Naive thymus-derived CD4-positive, alpha-beta T cell (primary cell): ENCODE measurements at regions not wholly inside any gene's neighbourhood (a gene's known extent, or its start where the extent isn't known, plus 50 kb on each side); places are given as distances from the start of the nearest gene placed in this dataset.

ENCODE experiments used
- ATAC-seq: fragments of 150-1000 bp; cut with Tn5 transposase; 2 replicates; pipeline ENCODE4 v1.10.0; 2021; ENCODE audit warnings: mild to moderate bottlenecking, moderate library complexity
- CTCF ChIA-PET: fragments of 350-600 bp; sonication (Branson Sonifier 250); formaldehyde crosslinking; loops from one replicate; lab custom pipeline; 2021; ENCODE audit warnings: antibody characterized with exemption; lab: Charles Lee
- POLR2A ChIA-PET: fragments of 350-600 bp; sonication (Branson Sonifier 250); formaldehyde crosslinking; loops from one replicate; lab custom pipeline; 2021; ENCODE audit warnings: antibody characterized with exemption, inconsistent platforms; lab: Charles Lee
- DNase-seq, 9 donors: peaks; one replicate each; pipeline versions ENCODE4 v3.0.0 to v3.0.0-alpha.2; 2020 to 2022; ENCODE audit warnings: mixed read lengths in 1 of 9
- H3K27ac ChIP-seq: one replicate; pipeline ENCODE4 v1.7.0; 2013; ENCODE audit warnings: mild to moderate bottlenecking, low read depth, low read length, moderate library complexity
- H3K27me3 ChIP-seq, 2 donors: one replicate each; pipeline ENCODE4 v1.7.0; 2013; ENCODE audit warnings: low read length in 2 of 2, mild to moderate bottlenecking in 2 of 2, moderate library complexity in 2 of 2; ENCODE audit not compliant: control insufficient read depth in 2 of 2, insufficient read depth in 2 of 2
- H3K36me3 ChIP-seq, 3 experiments: 1 replicate in 2 of 3; 2 replicates in 1 of 3; pipeline ENCODE4 v1.7.0; 2013; ENCODE audit warnings: low read length in 3 of 3, mild to moderate bottlenecking in 3 of 3, moderate library complexity in 1 of 3; ENCODE audit not compliant: insufficient read depth in 3 of 3, control insufficient read depth in 2 of 3
- H3K4me1 ChIP-seq, 2 donors: one replicate each; pipeline ENCODE4 v1.7.0; 2013; ENCODE audit warnings: low read length in 2 of 2, mild to moderate bottlenecking in 2 of 2, moderate library complexity in 1 of 2; ENCODE audit not compliant: control insufficient read depth in 2 of 2, insufficient read depth in 2 of 2
- H3K4me3 ChIP-seq: 2 replicates; pipeline ENCODE4 v1.7.0; 2013; ENCODE audit warnings: mild to moderate bottlenecking, low read length
- H3K9me3 ChIP-seq, 3 experiments: 1 replicate in 2 of 3; 2 replicates in 1 of 3; pipeline ENCODE4 v1.7.0; 2013; ENCODE audit warnings: low read length in 3 of 3; ENCODE audit not compliant: control insufficient read depth in 2 of 3
- H3K27ac Mint-ChIP-seq, 9 donors: one replicate each; pipeline ENCODE4 v1.8.0; 2020 to 2022; ENCODE audit warnings: mixed read lengths in 9 of 9, mild to moderate bottlenecking in 8 of 9, moderate library complexity in 5 of 9, inconsistent platforms in 2 of 9
- H3K27me3 Mint-ChIP-seq, 5 donors: one replicate each; pipeline ENCODE4 v1.8.0; 2021 to 2022; ENCODE audit warnings: mixed read lengths in 5 of 5, mild to moderate bottlenecking in 1 of 5
- H3K36me3 Mint-ChIP-seq, 5 donors: one replicate each; pipeline ENCODE4 v1.8.0; 2020 to 2022; ENCODE audit warnings: mixed read lengths in 5 of 5, mild to moderate bottlenecking in 3 of 5, inconsistent platforms in 1 of 5
- H3K4me1 Mint-ChIP-seq, 7 donors: one replicate each; pipeline ENCODE4 v1.8.0; 2020 to 2022; ENCODE audit warnings: mixed read lengths in 7 of 7, mild to moderate bottlenecking in 3 of 7, inconsistent platforms in 1 of 7
- H3K4me3 Mint-ChIP-seq, 10 donors: one replicate each; pipeline ENCODE4 v1.8.0; 2020 to 2022; ENCODE audit warnings: mild to moderate bottlenecking in 10 of 10, mixed read lengths in 10 of 10, moderate library complexity in 6 of 10, inconsistent platforms in 2 of 10
- H3K9me3 Mint-ChIP-seq, 11 donors: one replicate each; pipeline ENCODE4 v1.8.0; 2020 to 2022; ENCODE audit warnings: mixed read lengths in 11 of 11, mild to moderate bottlenecking in 4 of 11, inconsistent platforms in 1 of 11, moderate library complexity in 1 of 11
- intact Hi-C, 2 donors: fragments of 100-400 bp; cut with micrococcal nuclease; formaldehyde crosslinking; loops; one replicate each; pipeline ENCODE4 v1.15.1; 2023

DNA sequence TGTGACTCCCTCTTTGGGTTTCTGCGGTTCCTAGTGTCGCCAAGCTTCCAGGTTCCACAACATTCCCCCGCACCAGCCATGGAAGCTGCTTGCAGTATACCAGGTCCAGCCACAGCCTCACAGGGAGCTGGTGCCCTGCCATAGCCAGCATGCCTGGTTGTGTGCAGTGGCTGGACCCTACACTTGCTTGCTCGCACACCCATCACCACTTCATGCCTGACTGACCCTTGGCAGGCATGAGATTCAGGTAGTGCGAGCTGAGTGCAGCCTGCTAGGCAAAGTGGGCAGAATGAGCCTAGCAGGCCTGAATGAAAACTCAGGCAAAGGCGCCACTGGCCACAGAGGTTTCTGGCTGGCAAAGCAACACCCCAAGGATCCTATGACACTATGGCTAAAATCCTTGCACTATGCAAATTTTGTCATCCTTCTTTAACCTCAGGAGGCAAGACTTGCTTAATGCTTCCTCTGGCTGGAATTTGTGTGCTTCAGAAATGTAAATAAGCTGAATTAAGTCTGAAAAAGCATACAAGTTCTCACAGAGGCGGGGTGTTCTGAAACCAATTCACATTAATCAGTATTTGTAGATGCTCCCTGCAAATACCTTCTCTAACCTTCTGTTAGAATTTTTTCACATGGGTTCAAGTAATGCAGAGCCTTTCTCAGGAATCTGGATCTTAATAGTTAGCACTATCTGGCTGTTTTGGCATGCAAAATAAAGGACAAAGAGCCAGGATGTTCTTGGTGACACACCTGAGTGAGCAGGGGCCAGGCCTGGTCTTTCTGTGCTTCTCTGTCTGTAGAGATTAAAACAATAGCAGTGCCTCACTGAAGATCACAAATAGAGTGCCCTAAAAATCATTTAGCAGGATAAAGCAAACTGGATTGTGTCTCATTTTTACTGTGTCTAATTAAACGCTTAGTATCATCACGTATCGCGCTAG is 256.9 kb downstream of the GPATCH2 start:
- Histone ChIP-seq H3K27me3 (no peaks in the 10 kb centered on the region), H3K36me3 (no peaks in the 10 kb centered on the region), H3K4me3 (no peak overlapping the region), H3K27ac (no peak overlapping the region), H3K9me3 (peaks cover 0 to 5% (median 0%) of the 10 kb centered on the region in 3 experiments), H3K4me1 (no peaks in the 10 kb centered on the region)
- Mint-ChIP-seq H3K4me1 (peaks cover 0 to 4% (median 0%) of the 10 kb centered on the region in 7 donors), H3K9me3 (peaks cover 0 to 43% (median 20%) of the 10 kb centered on the region in 11 donors), H3K27me3 (peaks cover 0 to 13% (median 6%) of the 10 kb centered on the region in 5 donors), H3K27ac (no peak overlapping the region), H3K4me3 (no peak overlapping the region), H3K36me3 (peaks cover 0 to 5% (median 0%) of the 10 kb centered on the region in 5 donors)
- ChIA-PET POLR2A (no interaction called here), CTCF (no interaction called here)
- ATAC-seq (no peak), DNase-seq (no peak)
- intact Hi-C loops, result no loop called here

DNA sequence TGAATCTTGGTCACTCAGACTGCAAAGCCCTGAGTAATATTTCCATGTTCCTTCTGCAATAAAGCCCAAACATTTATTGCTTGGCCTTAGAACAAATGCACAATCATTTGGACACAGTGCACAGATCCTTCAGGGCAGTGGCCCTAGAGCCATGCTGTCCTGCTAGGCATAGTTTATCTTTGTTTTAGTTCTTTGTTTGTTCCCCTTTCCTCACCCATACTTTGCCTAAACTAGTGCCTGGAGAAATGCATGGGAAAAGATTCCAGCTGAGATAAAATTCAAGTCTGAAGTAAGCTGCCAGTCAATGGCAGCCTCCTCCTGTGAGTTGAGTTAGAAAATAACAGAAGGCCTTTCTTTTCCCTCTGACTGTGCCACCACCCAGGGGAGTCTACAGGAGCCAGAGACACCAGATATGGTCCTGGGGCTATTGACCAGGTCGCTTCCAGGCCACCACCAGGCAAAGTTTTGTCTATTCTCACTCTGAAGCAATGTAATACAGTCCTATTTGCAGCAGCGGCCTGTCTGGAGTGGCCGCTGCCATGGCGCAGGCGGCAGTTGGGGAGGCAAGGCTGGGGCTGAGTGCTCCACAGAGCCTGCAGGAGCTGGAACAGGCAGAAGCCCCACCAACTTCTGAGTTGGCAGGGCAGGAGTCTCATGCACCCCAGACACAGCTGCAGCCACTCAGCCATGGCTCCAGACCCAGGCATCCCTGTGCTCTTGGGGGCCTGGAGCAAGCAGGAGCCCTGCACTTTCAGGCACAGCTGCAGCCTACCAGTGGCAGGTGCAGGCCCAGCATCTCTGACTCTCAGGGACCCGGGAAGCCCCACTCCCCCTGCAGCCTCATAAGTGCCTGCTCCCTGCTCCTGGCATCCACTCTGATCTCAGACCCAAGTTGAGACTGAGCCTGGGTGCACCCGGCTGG is 258.6 kb downstream of the GPATCH2 start:
- Histone ChIP-seq H3K27me3 (no peaks in the 10 kb centered on the region), H3K36me3 (no peaks in the 10 kb centered on the region), H3K4me1 (no peaks in the 10 kb centered on the region), H3K4me3 (no peak overlapping the region), H3K27ac (no peak overlapping the region), H3K9me3 (peaks cover 0 to 5% (median 0%) of the 10 kb centered on the region in 3 experiments)
- ATAC-seq (no peak), DNase-seq (no peak)
- H3K9me3 Mint-ChIP-seq, result peaks cover 0 to 31% (median 9%) of the 10 kb centered on the region in 11 donors
- intact Hi-C loops, result no loop called here
- H3K36me3 Mint-ChIP-seq, result peaks cover 0 to 3% (median 0%) of the 10 kb centered on the region in 5 donors
- H3K4me1 Mint-ChIP-seq, result peaks cover 0 to 4% (median 0%) of the 10 kb centered on the region in 7 donors
- CTCF ChIA-PET, result no interaction called here
- H3K4me3 Mint-ChIP-seq, result no peak overlapping the region
- POLR2A ChIA-PET, result no interaction called here
- no peak overlapping the region for H3K27ac Mint-ChIP-seq
- peaks cover 0 to 6% (median 3%) of the 10 kb centered on the region in 5 donors for H3K27me3 Mint-ChIP-seq

DNA sequence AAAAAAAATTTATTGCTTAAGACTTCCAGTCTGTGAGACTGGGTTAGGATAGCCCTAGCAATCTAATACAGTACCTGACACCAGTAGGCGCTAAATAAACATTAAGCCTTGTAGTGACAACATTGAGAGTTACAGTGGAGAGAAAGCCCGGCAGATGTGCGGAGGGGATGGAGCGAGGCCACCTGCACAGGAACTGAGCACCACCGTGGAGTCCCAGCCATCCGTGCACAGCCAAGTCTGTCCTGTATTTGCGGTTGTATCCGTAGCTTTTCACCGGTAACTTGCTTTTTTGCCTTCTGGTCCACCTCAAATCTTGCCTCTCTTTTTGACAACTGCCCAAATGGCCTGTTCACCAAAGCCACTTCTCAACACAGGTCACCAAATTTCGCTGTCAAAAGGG is 260.1 kb downstream of the GPATCH2 start:
- CTCF ChIA-PET, result no interaction called here
- Mint-ChIP-seq H3K27ac (no peak overlapping the region), H3K4me1 (peaks cover 0 to 4% (median 0%) of the 10 kb centered on the region in 7 donors), H3K36me3 (no peaks in the 10 kb centered on the region), H3K9me3 (peaks cover 0 to 17% (median 5%) of the 10 kb centered on the region in 11 donors), H3K4me3 (no peak overlapping the region), H3K27me3 (peaks cover 0 to 6% (median 0%) of the 10 kb centered on the region in 5 donors)
- H3K27ac ChIP-seq, result no peak overlapping the region
- intact Hi-C loops, result no loop called here
- H3K36me3 ChIP-seq, result no peaks in the 10 kb centered on the region
- no peaks in the 10 kb centered on the region for H3K4me1 ChIP-seq
- no peak overlapping the region for H3K4me3 ChIP-seq
- POLR2A ChIA-PET, result no interaction called here
- no peaks in the 10 kb centered on the region for H3K27me3 ChIP-seq
- H3K9me3 ChIP-seq, result peaks cover 0 to 5% (median 0%) of the 10 kb centered on the region in 3 experiments
- DNase-seq (no peak), ATAC-seq (no peak)

GRCh38 chr1:217369996-217370551 is 260.8 kb downstream of the GPATCH2 start:
- no peaks in the 10 kb centered on the region for H3K4me1 ChIP-seq
- H3K36me3 ChIP-seq, result no peaks in the 10 kb centered on the region
- H3K36me3 Mint-ChIP-seq, result no peaks in the 10 kb centered on the region
- H3K27ac Mint-ChIP-seq, result no peak overlapping the region
- intact Hi-C loops, result no loop called here
- no peak for ATAC-seq
- H3K27me3 Mint-ChIP-seq, result peaks cover 0 to 6% (median 0%) of the 10 kb centered on the region in 5 donors
- no peak overlapping the region for H3K4me3 ChIP-seq
- no peaks in the 10 kb centered on the region for H3K27me3 ChIP-seq
- ChIA-PET CTCF (no interaction called here), POLR2A (no interaction called here)
- H3K9me3 ChIP-seq, result peaks cover 0 to 5% (median 0%) of the 10 kb centered on the region in 3 experiments
- no peak for DNase-seq
- H3K9me3 Mint-ChIP-seq, result peaks cover 0 to 12% (median 5%) of the 10 kb centered on the region in 11 donors
- H3K4me3 Mint-ChIP-seq, result no peak overlapping the region
- no peak overlapping the region for H3K27ac ChIP-seq
- H3K4me1 Mint-ChIP-seq, result peaks cover 0 to 4% (median 0%) of the 10 kb centered on the region in 7 donors

DNA sequence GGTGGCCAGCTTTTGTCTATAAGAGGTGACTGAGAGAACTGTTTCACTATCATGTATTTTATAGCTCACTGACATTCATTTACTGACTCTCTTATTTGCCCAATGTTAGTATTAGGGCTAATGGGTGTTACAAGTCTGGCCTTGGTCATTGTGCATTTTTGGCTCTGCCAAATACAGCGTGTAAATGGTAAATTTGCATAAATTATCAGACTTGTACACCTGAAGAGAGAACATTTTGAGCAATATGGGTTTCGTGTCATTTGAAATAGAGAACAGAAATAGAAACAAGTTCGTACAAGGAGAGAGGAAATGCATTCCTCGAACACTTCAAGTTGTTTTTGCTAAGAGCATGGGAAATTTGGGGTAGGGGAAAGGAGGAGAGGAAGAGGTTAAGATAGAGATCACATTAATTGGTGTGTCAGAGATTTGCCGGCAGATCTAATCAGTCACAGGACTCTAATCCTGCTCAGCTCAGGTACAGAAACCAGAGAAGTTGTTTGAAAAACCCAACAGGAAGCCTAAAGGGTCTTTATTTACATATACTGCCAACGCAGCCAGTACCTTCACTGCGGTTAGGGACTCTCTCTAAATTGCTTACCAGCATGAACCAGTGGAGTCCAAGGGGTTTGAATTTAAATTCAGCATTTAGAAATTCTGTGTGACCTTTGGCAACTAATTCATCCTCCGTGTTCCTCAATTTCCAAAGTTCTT is 261.5 kb downstream of the GPATCH2 start:
- no peaks in the 10 kb centered on the region for H3K4me1 ChIP-seq
- Mint-ChIP-seq H3K27ac (no peak overlapping the region), H3K27me3 (peaks cover 0 to 6% (median 0%) of the 10 kb centered on the region in 5 donors), H3K9me3 (peaks cover 0 to 8% (median 4%) of the 10 kb centered on the region in 11 donors), H3K36me3 (no peaks in the 10 kb centered on the region), H3K4me1 (peaks cover 0 to 4% (median 0%) of the 10 kb centered on the region in 7 donors), H3K4me3 (peak overlapping the region in 1 of 10 donors; percentile 2)
- DNase-seq, result no peak
- no peaks in the 10 kb centered on the region for H3K27me3 ChIP-seq
- POLR2A ChIA-PET, result no interaction called here
- CTCF ChIA-PET, result no interaction called here
- H3K27ac ChIP-seq, result no peak overlapping the region
- H3K4me3 ChIP-seq, result no peak overlapping the region
- peaks cover 0 to 5% (median 0%) of the 10 kb centered on the region in 3 experiments for H3K9me3 ChIP-seq
- intact Hi-C loops, result no loop called here
- ATAC-seq, result no peak
- H3K36me3 ChIP-seq, result no peaks in the 10 kb centered on the region

DNA sequence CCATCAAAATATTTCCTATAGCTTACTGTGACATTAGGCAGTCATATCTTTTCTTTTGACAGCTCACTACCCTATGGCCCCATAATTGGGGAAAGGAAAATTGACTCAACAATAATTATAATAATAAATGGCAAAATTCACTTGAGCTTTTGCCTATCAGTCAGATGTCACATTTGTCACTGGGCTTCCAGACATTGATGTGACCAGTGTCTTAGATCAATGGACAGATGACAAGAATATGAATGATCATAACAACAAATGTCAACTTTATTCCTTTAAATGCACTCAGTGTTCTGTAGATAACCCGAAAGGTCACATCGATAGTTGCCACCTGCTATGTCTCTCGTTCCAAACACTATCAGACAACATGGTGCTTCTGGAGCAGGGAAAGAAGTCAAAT is 266.7 kb downstream of the GPATCH2 start:
- Mint-ChIP-seq H3K27me3 (peaks cover 0 to 5% (median 0%) of the 10 kb centered on the region in 5 donors), H3K9me3 (peaks cover 0 to 7% (median 0%) of the 10 kb centered on the region in 11 donors), H3K27ac (no peak overlapping the region), H3K4me3 (no peak overlapping the region), H3K36me3 (peaks cover 0 to 5% (median 0%) of the 10 kb centered on the region in 5 donors), H3K4me1 (peaks cover 0 to under 1% (median 0%) of the 10 kb centered on the region in 7 donors)
- intact Hi-C loops, result no loop called here
- H3K4me3 ChIP-seq, result no peak overlapping the region
- no peak for ATAC-seq
- POLR2A ChIA-PET, result no interaction called here
- no peak overlapping the region for H3K27ac ChIP-seq
- H3K27me3 ChIP-seq, result no peaks in the 10 kb centered on the region
- no peaks in the 10 kb centered on the region for H3K4me1 ChIP-seq
- DNase-seq, result no peak
- H3K9me3 ChIP-seq, result no peaks in the 10 kb centered on the region
- H3K36me3 ChIP-seq, result no peaks in the 10 kb centered on the region
- CTCF ChIA-PET, result no interaction called here
